ENCODE measurements at regions not wholly inside any gene's neighbourhood (a gene's known extent, or its start where the extent isn't known, plus 50 kb on each side); places are given as distances from the start of the nearest gene placed in this dataset.

- no peaks in the 10 kb centered on the region for H3K36me3 ChIP-seq (ENCODE audit: insufficient read depth in 1 of 2, low read depth in 1 of 2)
- no peak overlapping the region for H3K27ac ChIP-seq
- DNase-seq (no peak), ATAC-seq (no peak)
- H3K27me3 ChIP-seq (ENCODE audit: insufficient read depth in 3 of 3, low read length in 2 of 3) = no peaks in the 10 kb centered on the region
- no peak for TF ChIP-seq CTCF (IDR thresholded peaks at IDR 0.05)
- intact Hi-C loops (cut with DNase I) = no loop called here
- no peak overlapping the region for H3K4me3 ChIP-seq
- peaks cover 7% of the 10 kb centered on the region for H3K4me1 ChIP-seq
- no peaks in the 10 kb centered on the region for H3K9me3 ChIP-seq
Observed at GRCh38 chr7:12766416-12766815, 79.0 kb downstream of the ARL4A start.

- DNase-seq (no peak), ATAC-seq (no peak)
- no peaks in the 10 kb centered on the region for H3K36me3 ChIP-seq (ENCODE audit: insufficient read depth in 1 of 2, low read depth in 1 of 2)
- intact Hi-C loops (cut with DNase I) = no loop called here
- TF ChIP-seq CTCF (IDR thresholded peaks at IDR 0.05) = no peak
- no peak overlapping the region for H3K27ac ChIP-seq
- H3K27me3 ChIP-seq (ENCODE audit: insufficient read depth in 3 of 3, low read length in 2 of 3) = no peaks in the 10 kb centered on the region
- H3K4me1 ChIP-seq = peaks cover 10% of the 10 kb centered on the region
- 52 to 82% (median 63%) methylated on average over 1 of the region's 1 CpG for WGBS, 3 donors
- no peaks in the 10 kb centered on the region for H3K9me3 ChIP-seq
- H3K4me3 ChIP-seq = no peak overlapping the region
Observed at GRCh38 chr7:12768948-12769347, 81.5 kb downstream of the ARL4A start.

GRCh38 chr7:12769444-12769843, 82.0 kb downstream of the ARL4A start:
- Histone ChIP-seq H3K9me3 (no peaks in the 10 kb centered on the region), H3K4me3 (no peak overlapping the region), H3K36me3 (ENCODE audit: insufficient read depth in 1 of 2, low read depth in 1 of 2) (no peaks in the 10 kb centered on the region), H3K27ac (no peak overlapping the region), H3K4me1 (peaks cover 10% of the 10 kb centered on the region), H3K27me3 (ENCODE audit: insufficient read depth in 3 of 3, low read length in 2 of 3) (no peaks in the 10 kb centered on the region)
- ATAC-seq (no peak), DNase-seq (no peak)
- 91 to 100% (median 97%) methylated on average over 1 of the region's 1 CpG for WGBS, 3 donors
- TF ChIP-seq CTCF (IDR thresholded peaks at IDR 0.05) = no peak
- intact Hi-C loops (cut with DNase I) = no loop called here

GRCh38 chr7:12770227-12770975, 83.0 kb downstream of the ARL4A start:
- DNase-seq = no peak

More at GRCh38 chr7:12770227-12770975, 83.0 kb downstream of the ARL4A start:
- intact Hi-C loops (cut with DNase I) = no loop called here
- 25 to 37% (median 28%) methylated on average over 3 of the region's 3 CpGs for WGBS, 3 donors
- no peak overlapping the region for H3K4me3 ChIP-seq
- no peaks in the 10 kb centered on the region for H3K9me3 ChIP-seq
- H3K36me3 ChIP-seq (ENCODE audit: insufficient read depth in 1 of 2, low read depth in 1 of 2) = no peaks in the 10 kb centered on the region
- peaks cover 10% of the 10 kb centered on the region for H3K4me1 ChIP-seq
- TF ChIP-seq CTCF (IDR thresholded peaks at IDR 0.05) = no peak
- H3K27me3 ChIP-seq (ENCODE audit: insufficient read depth in 3 of 3, low read length in 2 of 3) = no peaks in the 10 kb centered on the region
- H3K27ac ChIP-seq = no peak overlapping the region
- ATAC-seq = no peak

All from psoas muscle (tissue), 7 donors.